Fibroblast of pulmonary artery (primary cell): ENCODE measurements at regions not wholly inside any gene's neighbourhood (a gene's known extent, or its start where the extent isn't known, plus 50 kb on each side); places are given as distances from the start of the nearest gene placed in this dataset.

Experiments used
- DNase-seq: peaks from one replicate; pipeline ENCODE4 v3.0.0-alpha.2; 2010; ENCODE audit warnings: low read depth
- H3K4me3 ChIP-seq: replicated peaks from 2 replicates; pipeline ENCODE4 v1.5.1; 2011; ENCODE audit warnings: low read depth, mild to moderate bottlenecking, control low read depth, low read length, moderate library complexity
- TF ChIP-seq, protein P1 (sequence below): IDR thresholded peaks from 2 replicates; pipeline ENCODE4 v1.5.1; 2011; ENCODE audit warnings: mild to moderate bottlenecking, control low read depth, low read length, inconsistent platforms; ENCODE audit errors: missing control alignments

DNA sequence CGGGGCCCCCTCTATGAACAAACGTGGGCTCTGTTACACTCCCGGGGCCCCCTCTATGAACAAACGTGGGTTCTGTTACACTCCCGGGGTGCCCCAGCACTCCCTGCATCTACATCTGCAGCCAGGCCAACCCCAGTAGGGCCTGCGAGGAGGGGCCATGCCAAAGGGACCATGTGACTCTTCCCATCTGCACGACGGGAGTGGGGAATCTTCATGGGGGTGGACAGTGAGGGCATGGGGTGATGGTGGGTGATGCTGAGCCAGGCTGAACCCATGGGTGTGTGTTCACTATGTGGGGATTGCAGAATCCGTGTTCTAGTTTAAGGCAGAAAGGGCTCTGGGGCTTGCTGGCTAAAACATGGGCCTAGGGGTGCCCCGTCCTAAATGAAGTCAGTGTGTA is 69.9 kb upstream of the ARHGEF7 start:
- DNase-seq = no peak
- no peak overlapping the region for H3K4me3 ChIP-seq

DNA sequence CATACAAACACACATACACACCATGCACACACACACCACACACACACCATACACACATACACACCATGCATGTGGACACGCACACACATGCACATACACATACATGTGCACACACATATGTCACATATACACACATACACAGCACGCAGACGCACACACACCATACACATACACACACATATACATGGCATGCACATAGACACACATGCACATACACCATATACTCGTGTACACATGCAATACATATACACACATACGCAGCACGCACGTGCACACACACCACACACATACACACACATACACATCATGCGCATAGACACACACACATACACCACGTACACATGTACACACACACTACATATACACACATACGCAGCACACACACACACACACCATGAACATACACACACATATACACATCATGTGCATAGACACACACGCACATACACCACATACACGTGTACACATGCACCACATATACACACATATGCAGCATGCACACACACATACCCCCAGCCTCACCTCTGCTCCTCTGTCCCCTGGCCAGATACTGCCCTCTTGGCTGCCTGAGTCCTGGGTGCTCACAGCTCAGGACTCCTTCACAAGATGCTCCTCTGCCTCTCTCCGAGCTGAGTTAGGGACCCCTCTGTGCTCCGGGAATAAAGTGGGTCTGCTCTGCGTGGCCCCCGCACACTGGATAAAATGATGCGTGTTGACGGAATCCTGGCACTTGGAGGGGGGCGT is 70.9 kb upstream of the ARHGEF7 start:
- TF ChIP-seq, protein P1, sequence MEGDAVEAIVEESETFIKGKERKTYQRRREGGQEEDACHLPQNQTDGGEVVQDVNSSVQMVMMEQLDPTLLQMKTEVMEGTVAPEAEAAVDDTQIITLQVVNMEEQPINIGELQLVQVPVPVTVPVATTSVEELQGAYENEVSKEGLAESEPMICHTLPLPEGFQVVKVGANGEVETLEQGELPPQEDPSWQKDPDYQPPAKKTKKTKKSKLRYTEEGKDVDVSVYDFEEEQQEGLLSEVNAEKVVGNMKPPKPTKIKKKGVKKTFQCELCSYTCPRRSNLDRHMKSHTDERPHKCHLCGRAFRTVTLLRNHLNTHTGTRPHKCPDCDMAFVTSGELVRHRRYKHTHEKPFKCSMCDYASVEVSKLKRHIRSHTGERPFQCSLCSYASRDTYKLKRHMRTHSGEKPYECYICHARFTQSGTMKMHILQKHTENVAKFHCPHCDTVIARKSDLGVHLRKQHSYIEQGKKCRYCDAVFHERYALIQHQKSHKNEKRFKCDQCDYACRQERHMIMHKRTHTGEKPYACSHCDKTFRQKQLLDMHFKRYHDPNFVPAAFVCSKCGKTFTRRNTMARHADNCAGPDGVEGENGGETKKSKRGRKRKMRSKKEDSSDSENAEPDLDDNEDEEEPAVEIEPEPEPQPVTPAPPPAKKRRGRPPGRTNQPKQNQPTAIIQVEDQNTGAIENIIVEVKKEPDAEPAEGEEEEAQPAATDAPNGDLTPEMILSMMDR = no peak
- DNase-seq = no peak
- no peak overlapping the region for H3K4me3 ChIP-seq

More for the DNA sequence above, 69.9 kb upstream of the ARHGEF7 start:
- TF ChIP-seq, protein P1 = no peak

DNA sequence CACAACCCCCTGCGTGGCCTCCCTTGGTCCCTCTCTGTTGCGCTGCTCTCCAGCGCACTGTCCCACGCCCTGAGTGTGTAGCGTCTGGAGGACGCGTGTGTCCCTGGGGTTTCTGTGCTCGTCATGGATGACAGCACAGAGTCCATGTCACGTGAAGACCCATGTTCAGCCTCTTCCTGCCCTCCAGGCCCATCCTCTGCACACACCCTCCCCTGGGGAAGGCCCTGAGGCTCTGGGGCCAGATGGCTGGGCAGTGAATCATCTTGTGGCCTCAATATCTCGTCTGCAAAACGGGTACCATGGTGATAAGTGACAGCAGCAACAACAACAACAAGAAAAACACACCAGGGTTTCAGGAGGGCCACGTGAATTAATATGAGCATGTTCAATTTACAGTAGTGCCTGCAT is 71.5 kb upstream of the ARHGEF7 start:
- TF ChIP-seq, protein P1 = no peak
- H3K4me3 ChIP-seq = no peak overlapping the region
- peak; percentile 36 for DNase-seq

DNA sequence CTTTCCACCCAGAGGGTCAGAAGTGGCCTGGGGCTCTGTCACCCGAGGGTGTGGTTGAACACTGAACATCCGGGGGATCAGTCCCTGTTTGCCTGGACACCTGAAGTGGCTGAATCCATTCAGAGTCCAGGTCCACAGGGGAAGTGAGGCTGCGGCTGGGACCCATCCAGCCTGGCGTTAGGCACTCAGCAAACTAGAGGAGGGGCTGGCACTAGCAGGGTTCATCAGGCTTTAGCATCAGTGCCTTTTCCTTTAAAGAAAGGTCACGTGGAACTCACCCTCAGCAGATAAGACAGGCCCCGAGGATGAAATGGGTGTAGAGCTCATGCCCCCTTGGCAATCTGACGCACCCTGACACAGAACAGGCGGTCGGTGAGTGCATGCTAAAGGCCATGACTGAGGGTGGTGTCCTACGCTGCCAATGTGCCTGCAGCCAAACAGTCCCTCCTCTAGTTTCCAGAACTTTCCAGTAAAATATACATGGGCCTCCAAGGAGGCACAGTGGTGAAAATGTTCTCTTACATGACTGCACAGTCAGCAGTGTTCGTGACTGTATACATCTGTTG is 72.4 kb upstream of the ARHGEF7 start:
- TF ChIP-seq, protein P1 = no peak
- H3K4me3 ChIP-seq = no peak overlapping the region
- DNase-seq = no peak

DNA sequence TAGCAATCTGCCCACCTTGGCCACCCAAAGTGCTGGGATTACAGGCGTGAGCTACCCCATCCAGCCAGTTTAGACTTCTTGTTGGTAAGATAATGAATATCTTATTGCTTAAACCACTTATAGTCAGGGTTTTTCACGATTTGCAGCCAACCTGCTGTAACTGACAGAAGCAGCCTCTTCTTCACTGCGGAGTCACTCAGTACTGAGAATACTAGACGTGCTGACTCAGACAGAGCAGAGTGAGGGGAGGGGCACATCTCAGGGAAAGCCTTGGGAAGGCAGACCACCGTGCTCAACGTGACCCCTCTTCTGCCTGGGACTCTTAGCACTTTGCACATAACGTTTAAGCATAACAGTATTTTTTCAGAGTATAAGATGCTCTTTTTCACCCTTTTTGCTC is 74.3 kb upstream of the ARHGEF7 start:
- H3K4me3 ChIP-seq = no peak overlapping the region
- TF ChIP-seq, protein P1 = no peak
- no peak for DNase-seq

DNA sequence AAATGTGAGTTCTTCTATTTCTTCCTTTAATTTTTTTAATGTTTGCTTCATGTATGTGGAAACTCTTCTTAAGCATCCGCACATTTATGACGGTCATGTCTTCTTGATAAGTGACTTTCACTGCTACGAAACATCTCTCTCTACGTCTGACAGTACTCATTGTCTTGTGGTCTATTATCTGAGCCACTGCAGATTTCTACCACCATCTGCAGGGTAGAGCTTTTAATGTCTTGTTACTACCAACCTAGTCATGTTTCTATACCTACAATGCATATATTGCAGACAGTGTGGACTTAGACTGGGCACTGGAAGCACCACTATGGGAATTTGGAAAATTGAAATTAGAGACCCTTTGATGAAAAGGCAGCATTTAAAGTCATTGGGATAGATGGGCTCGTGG is 75.4 kb upstream of the ARHGEF7 start:
- TF ChIP-seq, protein P1 = no peak
- DNase-seq = no peak
- H3K4me3 ChIP-seq = no peak overlapping the region

DNA sequence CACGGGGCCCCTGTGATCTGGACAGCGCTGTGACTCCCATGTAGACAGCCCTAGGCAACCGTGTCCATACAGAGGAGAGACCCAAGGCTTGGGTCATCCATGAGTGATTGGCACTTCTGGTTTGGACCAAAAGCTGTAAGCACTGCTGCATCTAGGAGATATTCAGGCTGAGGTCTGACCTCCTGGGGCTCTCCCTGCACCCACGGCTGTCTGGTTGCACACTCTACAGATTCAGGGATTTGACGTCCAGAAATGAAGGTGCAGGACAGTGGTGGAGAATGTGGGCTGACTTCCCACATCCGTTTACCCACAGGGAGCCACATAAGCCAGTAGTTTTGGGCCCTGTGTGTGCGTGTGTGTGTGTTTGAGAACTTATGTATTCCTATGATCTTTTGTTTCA is 76.2 kb upstream of the ARHGEF7 start:
- no peak for DNase-seq
- H3K4me3 ChIP-seq = no peak overlapping the region
- TF ChIP-seq, protein P1 = no peak
